ENCODE measurements at regions not wholly inside any gene's neighbourhood (a gene's known extent, or its start where the extent isn't known, plus 50 kb on each side); places are given as distances from the start of the nearest gene placed in this dataset.

- DNase-seq (ENCODE audit: low spot score): no peak
Observed at GRCh38 chr20:41956338-41957074, 338.3 kb upstream of the CHD6 start.

DNA sequence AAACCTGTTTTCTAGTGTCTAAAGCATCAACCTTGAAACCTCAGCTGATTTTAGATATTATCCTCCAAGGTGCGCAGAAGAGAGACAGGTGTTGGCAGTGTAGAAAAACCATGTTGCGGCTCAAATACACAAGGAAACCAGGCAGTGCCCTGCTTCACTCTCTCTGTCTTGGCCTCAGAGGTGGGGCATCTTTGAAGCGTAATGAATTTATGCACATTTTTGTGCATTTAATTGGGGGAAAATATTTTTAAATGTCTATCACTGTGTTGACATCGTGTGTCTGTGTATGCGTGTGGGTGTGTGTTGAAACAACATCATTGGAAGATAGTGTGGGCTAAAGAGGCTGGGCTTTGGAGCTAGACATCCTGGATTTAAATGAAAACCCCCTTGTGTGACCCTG is 334.0 kb upstream of the CHD6 start:
- no peak for DNase-seq (ENCODE audit: low spot score)
- intact Hi-C loops (cut with DNase I): no loop called here

More at GRCh38 chr20:41956338-41957074, 338.3 kb upstream of the CHD6 start:
- intact Hi-C loops (cut with DNase I): no loop called here

DNA sequence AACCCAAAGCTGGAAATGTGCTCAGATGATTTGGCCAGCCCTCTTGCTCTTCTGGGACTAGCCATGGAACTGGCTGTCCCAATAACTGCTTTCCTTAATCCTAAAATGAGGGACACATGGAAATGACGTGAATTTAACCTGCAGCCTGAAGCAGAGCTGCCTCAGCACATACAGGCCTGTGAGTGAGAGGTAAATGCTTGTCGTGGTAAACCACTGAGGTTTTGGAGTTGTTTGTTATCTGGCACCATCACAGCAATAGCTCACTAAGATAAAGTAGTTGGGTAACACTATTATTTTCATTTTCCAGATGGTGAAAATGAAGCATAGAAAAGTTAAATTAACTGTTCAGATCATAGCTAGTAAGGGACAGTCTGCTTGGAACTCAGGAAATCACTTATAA is 333.4 kb upstream of the CHD6 start:
- DNase-seq (ENCODE audit: low spot score): no peak
- intact Hi-C loops (cut with DNase I): no loop called here

- DNase-seq (ENCODE audit: low spot score): no peak
- intact Hi-C loops (cut with DNase I): no loop called here
Observed at GRCh38 chr20:41939659-41940058, 321.5 kb upstream of the CHD6 start.

DNA sequence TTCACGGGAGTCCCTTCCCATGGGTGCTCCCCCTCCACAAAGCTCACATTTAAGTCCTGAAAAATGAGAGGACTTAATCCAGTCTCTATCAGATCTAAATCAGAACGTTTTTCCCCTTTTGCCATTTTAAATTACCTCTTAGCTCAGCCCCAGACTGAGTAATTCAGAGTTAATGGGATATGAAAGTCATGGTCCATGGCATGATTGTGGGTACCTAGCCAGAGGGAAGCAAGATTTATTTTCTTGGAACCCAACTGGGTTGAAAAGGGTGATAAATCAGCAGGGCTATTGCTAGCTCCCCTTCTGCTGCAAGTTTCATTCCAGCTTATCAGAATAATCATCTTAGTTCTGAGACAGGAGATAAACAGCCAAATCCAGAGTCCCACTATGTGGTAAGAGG is 320.2 kb upstream of the CHD6 start:
- intact Hi-C loops (cut with DNase I): no loop called here

GRCh38 chr20:41935259-41935791 is 317.1 kb upstream of the CHD6 start:
- intact Hi-C loops (cut with DNase I): no loop called here

More for the DNA sequence above, 320.2 kb upstream of the CHD6 start:
- DNase-seq (ENCODE audit: low spot score): no peak

GRCh38 chr20:41932431-41932830 is 314.3 kb upstream of the CHD6 start:
- DNase-seq (ENCODE audit: low spot score): no peak
- intact Hi-C loops (cut with DNase I): no loop called here

More at GRCh38 chr20:41935259-41935791, 317.1 kb upstream of the CHD6 start:
- DNase-seq (ENCODE audit: low spot score): no peak

DNA sequence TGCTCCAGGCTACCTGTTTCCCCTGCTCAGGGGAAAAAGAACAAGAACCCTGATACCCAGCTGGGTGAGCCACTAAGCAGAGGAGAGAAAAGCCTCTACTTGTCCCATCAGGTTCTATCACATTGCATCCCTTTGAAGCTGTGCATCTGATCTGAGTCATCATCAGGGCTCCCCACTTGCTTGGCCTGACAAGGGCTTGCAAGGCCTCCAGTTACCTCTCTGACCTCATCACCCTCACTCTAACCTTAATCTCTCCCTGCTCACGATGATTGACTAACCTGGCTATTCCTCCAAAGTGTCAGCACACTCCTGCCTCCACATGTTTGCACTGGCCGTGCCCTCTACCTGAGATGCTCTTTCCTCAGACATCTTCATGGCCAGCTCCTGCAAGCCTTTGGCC is 309.5 kb upstream of the CHD6 start:
- intact Hi-C loops (cut with DNase I): no loop called here

DNA sequence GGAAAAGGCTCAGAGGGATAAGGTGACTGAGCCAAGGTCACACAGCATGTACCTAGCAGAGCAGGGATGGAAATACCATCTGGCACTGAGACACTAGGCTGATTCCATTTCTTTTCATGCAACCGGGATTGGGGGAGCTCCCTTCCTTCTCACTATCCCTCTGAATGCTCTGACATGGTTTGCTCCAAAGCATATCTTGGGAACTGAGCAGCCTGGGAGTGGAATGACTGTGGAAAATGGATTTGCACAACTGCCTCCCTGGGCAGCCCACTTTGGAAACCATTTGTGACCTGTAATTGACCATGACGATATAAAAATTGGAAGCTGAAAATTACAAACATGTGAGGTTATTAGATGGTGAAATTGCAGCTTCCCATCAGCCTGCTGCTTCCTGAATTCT is 309.0 kb upstream of the CHD6 start:
- no peak for DNase-seq (ENCODE audit: low spot score)
- intact Hi-C loops (cut with DNase I): no loop called here

More for the DNA sequence above, 309.5 kb upstream of the CHD6 start:
- no peak for DNase-seq (ENCODE audit: low spot score)

DNA sequence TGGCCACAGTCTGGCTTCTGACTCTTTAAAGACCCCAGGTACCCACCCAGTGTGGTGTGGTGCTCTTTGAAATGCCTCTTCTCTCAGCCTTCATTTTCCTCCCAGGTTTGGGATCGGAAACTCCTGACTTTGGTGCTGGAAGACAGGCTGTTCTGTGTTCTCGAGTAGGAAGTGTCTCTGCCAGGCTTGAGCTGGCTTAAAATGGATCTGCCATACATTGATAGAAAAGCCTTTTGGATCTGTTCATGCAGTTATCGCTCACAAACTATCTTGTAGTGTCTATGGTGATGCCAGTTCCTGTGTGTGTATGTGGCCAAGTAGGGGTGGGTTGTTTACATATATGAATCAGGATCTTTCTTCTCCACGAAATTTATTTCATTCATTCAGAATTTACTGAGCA is 307.3 kb upstream of the CHD6 start:
- DNase-seq (ENCODE audit: low spot score): no peak

DNA sequence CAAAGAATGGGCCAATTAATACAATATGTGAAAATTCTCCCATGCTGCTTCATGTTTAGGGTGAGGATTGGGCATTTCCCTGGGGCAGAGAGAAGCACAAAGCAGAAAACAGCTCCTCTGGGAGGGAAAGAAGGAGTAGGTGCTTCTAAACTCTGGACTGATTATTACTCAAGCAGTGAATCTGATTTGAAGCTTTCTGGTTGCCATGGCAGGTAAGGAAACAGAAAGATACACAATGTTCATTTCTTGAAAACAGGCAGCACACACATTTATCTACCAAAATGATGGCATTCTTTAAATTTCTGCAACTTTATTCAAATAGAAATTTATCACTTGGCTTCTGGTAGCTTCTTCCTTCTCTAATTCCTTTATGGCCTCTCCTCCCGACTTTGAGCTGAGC is 305.4 kb upstream of the CHD6 start:
- intact Hi-C loops (cut with DNase I): no loop called here
- no peak for DNase-seq (ENCODE audit: low spot score)

More for the DNA sequence above, 307.3 kb upstream of the CHD6 start:
- intact Hi-C loops (cut with DNase I): no loop called here

DNA sequence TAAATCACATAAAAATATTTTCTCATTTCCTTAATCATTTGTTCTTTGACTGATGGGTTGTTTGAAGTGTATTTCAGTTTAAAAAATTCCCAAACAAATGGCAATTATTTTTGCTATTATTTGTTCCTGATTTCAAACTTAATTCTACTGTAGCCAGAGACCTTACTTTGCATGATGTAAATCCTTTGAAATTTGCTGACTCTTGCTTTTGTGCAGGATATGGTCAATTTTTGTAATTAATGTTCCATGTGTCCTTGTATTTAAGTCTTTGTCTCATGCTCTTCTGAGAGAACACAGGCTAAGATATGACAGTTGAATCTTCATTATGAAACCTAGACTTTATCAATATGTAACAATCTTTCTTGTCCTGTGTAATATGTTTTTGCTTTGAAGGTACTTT is 295.0 kb upstream of the CHD6 start:
- DNase-seq (ENCODE audit: low spot score): no peak
- intact Hi-C loops (cut with DNase I): no loop called here

DNA sequence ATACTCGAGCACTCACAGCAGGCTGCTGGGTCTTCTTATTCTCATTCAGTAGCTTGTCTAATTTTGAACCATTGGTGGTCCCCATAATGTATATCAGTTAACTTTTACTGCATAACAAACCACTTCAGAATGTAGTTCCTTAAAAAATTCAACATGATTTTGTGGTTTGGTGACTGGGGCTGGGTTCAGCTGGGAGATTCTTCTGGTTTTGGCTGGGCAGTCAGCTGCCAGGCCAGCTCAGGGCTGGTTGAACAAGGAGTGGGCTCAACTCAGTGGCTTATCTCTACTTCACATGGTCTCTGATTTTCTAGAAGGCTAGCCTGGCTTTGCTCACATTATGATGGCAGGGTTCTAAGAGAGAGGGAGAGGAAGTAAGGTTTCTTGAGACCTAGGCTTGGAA is 292.4 kb upstream of the CHD6 start:
- DNase-seq (ENCODE audit: low spot score): no peak
- intact Hi-C loops (cut with DNase I): no loop called here

DNA sequence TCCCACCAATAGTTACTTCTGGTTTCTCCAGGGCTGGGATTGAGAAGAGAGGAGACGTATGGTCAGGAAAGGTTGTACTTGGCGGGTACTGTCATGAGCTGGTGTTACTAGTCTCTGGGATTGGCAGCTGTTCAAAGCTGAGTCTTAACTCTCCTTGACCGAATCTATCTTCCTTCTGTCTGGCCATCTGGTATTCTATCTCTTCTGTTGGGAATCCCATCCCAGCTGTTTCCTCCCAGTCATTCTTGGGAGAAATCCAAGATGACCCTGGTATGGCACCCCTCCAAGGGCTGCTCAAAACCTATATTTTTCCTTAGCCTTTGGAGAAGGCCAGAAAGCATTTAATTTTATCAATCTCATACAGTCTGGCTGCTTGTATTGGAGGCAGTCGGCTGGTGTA is 287.0 kb upstream of the CHD6 start:
- intact Hi-C loops (cut with DNase I): no loop called here
- DNase-seq (ENCODE audit: low spot score): no peak

DNA sequence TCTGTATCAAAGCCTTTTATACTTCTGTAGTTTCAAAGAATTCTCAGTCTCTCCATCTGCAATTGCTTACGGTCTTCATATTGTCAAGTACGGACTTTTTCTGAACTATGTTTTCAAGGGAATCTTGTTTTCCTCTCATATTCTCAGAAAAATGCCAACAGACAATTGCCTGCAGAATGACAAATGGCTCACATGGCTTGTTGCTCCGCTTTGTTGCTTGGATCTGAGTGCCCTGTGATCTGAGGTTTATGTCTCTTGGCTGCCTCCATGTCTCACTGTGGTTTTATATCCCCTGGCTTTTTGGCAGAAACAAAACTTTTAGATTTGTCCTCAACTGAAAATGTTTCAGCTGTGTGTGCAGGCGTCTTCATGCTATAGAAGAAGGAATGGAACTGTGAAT is 285.4 kb upstream of the CHD6 start:
- no peak for DNase-seq (ENCODE audit: low spot score)
- intact Hi-C loops (cut with DNase I): no loop called here

DNA sequence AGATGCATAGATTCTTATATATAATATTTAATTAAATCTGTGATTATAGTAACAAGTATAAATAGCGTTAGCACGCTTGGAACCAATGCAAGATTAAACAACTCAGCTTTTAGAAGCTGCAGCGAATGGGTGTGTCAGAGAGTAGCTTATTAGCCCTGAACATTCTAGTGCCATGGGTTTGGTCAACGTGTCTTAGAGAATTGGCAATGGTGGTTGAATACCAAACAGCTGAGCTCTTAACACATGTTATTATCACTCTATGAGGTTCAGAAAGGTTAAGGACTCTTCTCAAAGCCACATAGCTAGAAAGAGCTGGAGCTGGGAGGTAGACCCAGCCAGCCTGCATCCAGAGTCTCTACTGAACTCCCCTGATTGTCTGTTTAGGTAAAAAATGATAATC is 284.2 kb upstream of the CHD6 start:
- DNase-seq (ENCODE audit: low spot score): no peak
- intact Hi-C loops (cut with DNase I): no loop called here

GRCh38 chr20:41900201-41900691 is 282.1 kb upstream of the CHD6 start:
- no peak for DNase-seq (ENCODE audit: low spot score)
- intact Hi-C loops (cut with DNase I): no loop called here

GRCh38 chr20:41897708-41898107 is 279.5 kb upstream of the CHD6 start:
- DNase-seq (ENCODE audit: low spot score): no peak
- intact Hi-C loops (cut with DNase I): no loop called here

DNA sequence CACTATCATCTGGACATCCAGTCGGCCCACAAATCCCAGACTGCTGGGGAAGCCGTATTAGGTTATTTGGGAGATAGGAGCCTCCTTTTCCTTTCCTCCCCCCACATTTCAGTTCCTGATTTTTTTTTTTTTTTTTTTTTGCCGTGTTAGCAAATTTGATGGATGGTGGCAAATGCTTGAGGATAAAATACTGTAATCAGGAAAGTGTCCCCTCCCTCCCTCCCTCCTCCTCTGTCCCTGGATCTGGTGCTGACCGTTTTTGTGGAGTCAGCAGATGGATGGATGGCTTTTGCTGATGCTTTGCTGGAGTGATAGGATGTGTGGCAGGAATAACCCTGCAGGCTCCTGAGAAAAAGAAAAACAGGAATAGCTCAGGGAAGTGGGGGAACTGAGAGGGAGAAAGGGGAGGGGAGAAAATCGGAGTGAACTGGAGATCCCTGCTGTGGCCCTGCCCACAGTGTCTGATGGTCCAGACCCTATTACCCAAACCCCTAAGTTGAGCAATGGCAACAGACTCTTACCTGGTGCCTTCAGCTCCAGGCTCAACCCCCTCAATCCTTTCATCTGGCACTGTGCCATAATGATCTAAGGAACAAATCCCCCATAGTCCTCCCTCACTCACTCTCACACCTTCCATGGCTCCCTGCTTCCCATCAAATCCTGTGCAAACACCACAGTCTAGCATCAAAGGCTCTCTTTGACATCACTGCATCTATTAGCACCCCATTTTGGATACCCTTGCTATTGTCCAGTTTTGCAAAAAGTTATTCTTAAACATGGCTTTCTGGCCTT is 277.3 kb upstream of the CHD6 start:
- intact Hi-C loops (cut with DNase I): no loop called here
- DNase-seq (ENCODE audit: low spot score): no peak

DNA sequence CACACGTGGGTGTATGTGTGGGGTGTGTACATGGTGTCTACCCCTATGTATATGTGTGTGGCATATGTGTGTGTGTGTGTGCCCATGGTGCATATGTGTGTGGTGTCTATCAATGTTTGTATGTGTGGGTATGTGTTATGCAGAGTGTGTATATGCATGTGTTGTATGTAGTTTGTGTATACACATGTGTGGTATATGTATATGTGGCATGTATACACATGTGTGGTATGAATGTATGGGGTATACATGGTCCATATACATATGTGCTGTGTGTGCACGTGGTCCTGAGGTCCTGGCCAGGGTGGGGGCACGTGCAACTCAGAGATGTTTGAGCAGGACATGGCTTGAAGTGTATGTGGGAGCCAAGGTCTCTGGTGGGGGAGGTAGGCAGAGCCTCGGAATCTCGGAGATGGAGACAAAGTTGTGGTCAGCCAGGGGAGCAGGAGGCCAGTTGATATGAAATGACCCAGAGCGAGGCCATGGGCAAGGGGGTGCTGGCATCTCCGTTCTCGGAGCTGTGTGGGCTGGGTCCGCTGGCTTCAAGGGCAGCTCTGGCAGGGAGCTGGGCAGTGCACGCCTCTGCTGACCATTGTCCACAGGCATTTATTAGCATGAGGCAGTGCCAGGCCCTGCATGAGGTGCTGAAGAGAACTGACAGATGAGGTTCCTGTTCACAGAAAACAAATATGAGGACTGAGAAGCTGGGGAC is 276.2 kb upstream of the CHD6 start:
- no peak for DNase-seq (ENCODE audit: low spot score)
- intact Hi-C loops (cut with DNase I): no loop called here

All from posterior vena cava (tissue), 2 donors.